ENCODE measurements at regions not wholly inside any gene's neighbourhood (a gene's known extent, or its start where the extent isn't known, plus 50 kb on each side); places are given as distances from the start of the nearest gene placed in this dataset.
"Not testable (repeated sequence)": the region's sequence is repeated elsewhere in the genome, so short reads cannot be mapped to it uniquely, and the experiment has no call there.

GRCh38 chr9:135356796-135357195, 122.8 kb upstream of the PPP1R26 start:
- Histone ChIP-seq H3K9me2 (replicated peaks; ENCODE audit: insufficient read depth, low read length) (no peaks in the 10 kb centered on the region), H4K20me1 (ENCODE audit: insufficient read depth, low read depth, low read length) (no peaks in the 10 kb centered on the region), H3K4me1 (ENCODE audit: low read length) (no peaks in the 10 kb centered on the region), H3K4me2 (ENCODE audit: low read depth, low read length, poor library complexity, severe bottlenecking) (no peak overlapping the region), H3K79me2 (ENCODE audit: low read length) (no peaks in the 10 kb centered on the region), H3K4me3 (ENCODE audit: low read length) (no peak overlapping the region), H3K27me3 (ENCODE audit: low read length) (no peaks in the 10 kb centered on the region), H3K36me3 (ENCODE audit: insufficient read depth, low read length) (no peaks in the 10 kb centered on the region), H3K9ac (ENCODE audit: low read length) (no peak overlapping the region), H3K9me3 (ENCODE audit: low read length) (no peaks in the 10 kb centered on the region), H2AFZ (ENCODE audit: low read length) (no peak overlapping the region), H3K27ac (ENCODE audit: low read length) (no peak overlapping the region)
- no peak for DNase-seq

GRCh38 chr9:135357863-135358551, 121.6 kb upstream of the PPP1R26 start:
- no peak for DNase-seq
- no peak overlapping the region for H2AFZ ChIP-seq (ENCODE audit: low read length)
- no peaks in the 10 kb centered on the region for H3K9me3 ChIP-seq (ENCODE audit: low read length)
- H3K9me2 ChIP-seq (replicated peaks; ENCODE audit: insufficient read depth, low read length), result no peaks in the 10 kb centered on the region
- H3K4me3 ChIP-seq (ENCODE audit: low read length), result no peak overlapping the region
- H3K27ac ChIP-seq (ENCODE audit: low read length), result no peak overlapping the region
- H3K79me2 ChIP-seq (ENCODE audit: low read length), result no peaks in the 10 kb centered on the region
- no peaks in the 10 kb centered on the region for H3K36me3 ChIP-seq (ENCODE audit: insufficient read depth, low read length)
- H3K4me1 ChIP-seq (ENCODE audit: low read length), result no peaks in the 10 kb centered on the region
- H3K4me2 ChIP-seq (ENCODE audit: low read depth, low read length, poor library complexity, severe bottlenecking), result no peak overlapping the region
- no peak overlapping the region for H3K9ac ChIP-seq (ENCODE audit: low read length)
- H3K27me3 ChIP-seq (ENCODE audit: low read length), result no peaks in the 10 kb centered on the region
- H4K20me1 ChIP-seq (ENCODE audit: insufficient read depth, low read depth, low read length), result no peaks in the 10 kb centered on the region

GRCh38 chr9:135358552-135358940, 121.0 kb upstream of the PPP1R26 start:
- H2AFZ ChIP-seq (ENCODE audit: low read length), result no peak overlapping the region
- H3K4me3 ChIP-seq (ENCODE audit: low read length), result no peak overlapping the region
- no peaks in the 10 kb centered on the region for H3K79me2 ChIP-seq (ENCODE audit: low read length)
- H3K4me1 ChIP-seq (ENCODE audit: low read length), result no peaks in the 10 kb centered on the region
- no peaks in the 10 kb centered on the region for H3K27me3 ChIP-seq (ENCODE audit: low read length)
- no peak overlapping the region for H3K4me2 ChIP-seq (ENCODE audit: low read depth, low read length, poor library complexity, severe bottlenecking)
- no peak for DNase-seq
- H4K20me1 ChIP-seq (ENCODE audit: insufficient read depth, low read depth, low read length), result no peaks in the 10 kb centered on the region
- H3K9me2 ChIP-seq (replicated peaks; ENCODE audit: insufficient read depth, low read length), result no peaks in the 10 kb centered on the region
- no peaks in the 10 kb centered on the region for H3K36me3 ChIP-seq (ENCODE audit: insufficient read depth, low read length)
- H3K9ac ChIP-seq (ENCODE audit: low read length), result no peak overlapping the region
- H3K9me3 ChIP-seq (ENCODE audit: low read length), result no peaks in the 10 kb centered on the region
- H3K27ac ChIP-seq (ENCODE audit: low read length), result no peak overlapping the region

GRCh38 chr9:135359764-135360163, 119.8 kb upstream of the PPP1R26 start:
- no peak for DNase-seq
- Histone ChIP-seq H3K27me3 (ENCODE audit: low read length) (no peaks in the 10 kb centered on the region), H3K4me3 (ENCODE audit: low read length) (no peak overlapping the region), H3K4me2 (ENCODE audit: low read depth, low read length, poor library complexity, severe bottlenecking) (no peak overlapping the region), H2AFZ (ENCODE audit: low read length) (no peak overlapping the region), H3K36me3 (ENCODE audit: insufficient read depth, low read length) (no peaks in the 10 kb centered on the region), H3K27ac (ENCODE audit: low read length) (no peak overlapping the region), H3K9me3 (ENCODE audit: low read length) (no peaks in the 10 kb centered on the region), H4K20me1 (ENCODE audit: insufficient read depth, low read depth, low read length) (no peaks in the 10 kb centered on the region), H3K9me2 (replicated peaks; ENCODE audit: insufficient read depth, low read length) (no peaks in the 10 kb centered on the region), H3K79me2 (ENCODE audit: low read length) (no peaks in the 10 kb centered on the region), H3K9ac (ENCODE audit: low read length) (no peak overlapping the region), H3K4me1 (ENCODE audit: low read length) (no peaks in the 10 kb centered on the region)

GRCh38 chr9:135360617-135361016, 119.0 kb upstream of the PPP1R26 start:
- no peak overlapping the region for H3K27ac ChIP-seq (ENCODE audit: low read length)
- H3K4me3 ChIP-seq (ENCODE audit: low read length), result no peak overlapping the region
- no peaks in the 10 kb centered on the region for H3K36me3 ChIP-seq (ENCODE audit: insufficient read depth, low read length)
- no peak for DNase-seq
- no peak overlapping the region for H3K9ac ChIP-seq (ENCODE audit: low read length)
- no peaks in the 10 kb centered on the region for H3K9me3 ChIP-seq (ENCODE audit: low read length)
- H4K20me1 ChIP-seq (ENCODE audit: insufficient read depth, low read depth, low read length), result no peaks in the 10 kb centered on the region
- H3K27me3 ChIP-seq (ENCODE audit: low read length), result no peaks in the 10 kb centered on the region
- no peak overlapping the region for H2AFZ ChIP-seq (ENCODE audit: low read length)
- no peaks in the 10 kb centered on the region for H3K9me2 ChIP-seq (replicated peaks; ENCODE audit: insufficient read depth, low read length)
- H3K79me2 ChIP-seq (ENCODE audit: low read length), result no peaks in the 10 kb centered on the region
- no peaks in the 10 kb centered on the region for H3K4me1 ChIP-seq (ENCODE audit: low read length)
- no peak overlapping the region for H3K4me2 ChIP-seq (ENCODE audit: low read depth, low read length, poor library complexity, severe bottlenecking)

- H4K20me1 ChIP-seq (ENCODE audit: insufficient read depth, low read depth, low read length); H3K4me1 ChIP-seq (ENCODE audit: low read length); H3K27me3 ChIP-seq (ENCODE audit: low read length); H3K9me3 ChIP-seq (ENCODE audit: low read length); H3K4me3 ChIP-seq (ENCODE audit: low read length); DNase-seq; H3K4me2 ChIP-seq (ENCODE audit: low read depth, low read length, poor library complexity, severe bottlenecking); H3K27ac ChIP-seq (ENCODE audit: low read length); H3K9ac ChIP-seq (ENCODE audit: low read length); H3K79me2 ChIP-seq (ENCODE audit: low read length); H3K36me3 ChIP-seq (ENCODE audit: insufficient read depth, low read length); H3K9me2 ChIP-seq (replicated peaks; ENCODE audit: insufficient read depth, low read length); H2AFZ ChIP-seq (ENCODE audit: low read length): not testable (repeated sequence)
These were observed 117.9 kb upstream of the PPP1R26 start for GRCh38 chr9:135361668-135362067.

GRCh38 chr9:135363596-135363995, 116.0 kb upstream of the PPP1R26 start:
- no peaks in the 10 kb centered on the region for H4K20me1 ChIP-seq (ENCODE audit: insufficient read depth, low read depth, low read length)
- H3K36me3 ChIP-seq (ENCODE audit: insufficient read depth, low read length), result no peaks in the 10 kb centered on the region
- no peaks in the 10 kb centered on the region for H3K4me1 ChIP-seq (ENCODE audit: low read length)
- H3K79me2 ChIP-seq (ENCODE audit: low read length), result no peaks in the 10 kb centered on the region
- H3K27me3 ChIP-seq (ENCODE audit: low read length), result no peaks in the 10 kb centered on the region
- no peak overlapping the region for H3K9ac ChIP-seq (ENCODE audit: low read length)
- no peaks in the 10 kb centered on the region for H3K9me2 ChIP-seq (replicated peaks; ENCODE audit: insufficient read depth, low read length)
- DNase-seq, result no peak
- H3K4me3 ChIP-seq (ENCODE audit: low read length), result no peak overlapping the region
- no peaks in the 10 kb centered on the region for H3K9me3 ChIP-seq (ENCODE audit: low read length)
- H2AFZ ChIP-seq (ENCODE audit: low read length), result no peak overlapping the region
- H3K27ac ChIP-seq (ENCODE audit: low read length), result no peak overlapping the region
- H3K4me2 ChIP-seq (ENCODE audit: low read depth, low read length, poor library complexity, severe bottlenecking), result no peak overlapping the region

GRCh38 chr9:135365013-135365768, 114.4 kb upstream of the PPP1R26 start:
- no peak for DNase-seq
- Histone ChIP-seq H3K79me2 (ENCODE audit: low read length) (no peaks in the 10 kb centered on the region), H3K36me3 (ENCODE audit: insufficient read depth, low read length) (no peaks in the 10 kb centered on the region), H3K9me2 (replicated peaks; ENCODE audit: insufficient read depth, low read length) (no peaks in the 10 kb centered on the region), H3K4me3 (ENCODE audit: low read length) (no peak overlapping the region), H3K9me3 (ENCODE audit: low read length) (no peaks in the 10 kb centered on the region), H3K27ac (ENCODE audit: low read length) (no peak overlapping the region), H3K4me1 (ENCODE audit: low read length) (no peaks in the 10 kb centered on the region), H4K20me1 (ENCODE audit: insufficient read depth, low read depth, low read length) (no peaks in the 10 kb centered on the region), H3K9ac (ENCODE audit: low read length) (no peak overlapping the region), H3K27me3 (ENCODE audit: low read length) (no peaks in the 10 kb centered on the region), H3K4me2 (ENCODE audit: low read depth, low read length, poor library complexity, severe bottlenecking) (no peak overlapping the region), H2AFZ (ENCODE audit: low read length) (no peak overlapping the region)

Measured in Karpas-422 (cell line).